Upper lobe of left lung (tissue), 6 donors: ENCODE measurements at regions not wholly inside any gene's neighbourhood (a gene's known extent, or its start where the extent isn't known, plus 50 kb on each side); places are given as distances from the start of the nearest gene placed in this dataset.

Experiments used
- ATAC-seq, 2 donors: fragments of 200-7000 bp; cut with Tn5 transposase; one replicate each; pipeline ENCODE4 v1.9.1; 2022; ENCODE audit warnings: mild to moderate bottlenecking in 2 of 2, moderate library complexity in 2 of 2; ENCODE audit not compliant: low FRiP score in 2 of 2
- DNase-seq, 2 donors: peaks; one replicate each; pipeline ENCODE4 v3.0.0-alpha.2; 2019 to 2020
- H3K27ac ChIP-seq, 4 donors: fragments of 200-600 bp; sonication (generic); one replicate each; pipeline ENCODE4 v1.5.1; 2016 to 2019
- H3K27me3 ChIP-seq, 4 donors: fragments of 200-600 bp; sonication (generic); one replicate each; pipeline ENCODE4 v1.5.1; 2017 to 2019
- H3K36me3 ChIP-seq, 4 donors: fragments of 200-600 bp; sonication (generic); one replicate each; pipeline ENCODE4 v1.5.1; 2016 to 2019
- H3K4me1 ChIP-seq, 4 donors: fragments of 200-600 bp; sonication (generic); one replicate each; pipeline ENCODE4 v1.5.1; 2018 to 2019
- H3K4me3 ChIP-seq, 4 donors: fragments of 200-600 bp; sonication (generic); one replicate each; pipeline ENCODE4 v1.5.1; 2017 to 2019; ENCODE audit warnings: mild to moderate bottlenecking in 2 of 4, moderate library complexity in 1 of 4
- H3K9me3 ChIP-seq, 4 donors: fragments of 200-600 bp; sonication (generic); one replicate each; pipeline ENCODE4 v1.5.1; 2018 to 2019
- EP300 ChIP-seq, 4 donors: sonication (generic); formaldehyde crosslinking; IDR thresholded peaks; one replicate each; pipeline ENCODE4 v1.5.1; 2017; ENCODE audit warnings: antibody characterized with exemption in 4 of 4, control low read depth in 2 of 4
- POLR2A ChIP-seq, 4 donors: fragments of 450-650 bp; IDR thresholded peaks; one replicate each; pipeline ENCODE4 v1.5.1; 2016 to 2017; ENCODE audit warnings: antibody characterized with exemption in 4 of 4, mild to moderate bottlenecking in 2 of 4
- POLR2AphosphoS5 ChIP-seq, 2 donors: sonication (generic); formaldehyde crosslinking; IDR thresholded peaks; one replicate each; pipeline ENCODE4 v1.5.1; 2017; ENCODE audit warnings: antibody characterized with exemption in 2 of 2
- WGBS, 2 donors: methylation state at CpG; one replicate each; pipeline ENCODE4 v1.1.5; 2017 to 2018; 5-methylcytosine and 5-hydroxymethylcytosine counted together
- TF ChIP-seq, protein P1 (sequence below), 6 experiments: fragments of 450-650 bp in 4 of 6; fragments of 200-600 bp in 2 of 6; sonication (generic) in 2 of 6; IDR thresholded peaks; one replicate each; pipeline ENCODE4 v1.5.1; 2016 to 2019; ENCODE audit warnings: antibody characterized with exemption in 6 of 6
- donor health status: DM: no; HTN: no; CAD: no; lungs with moderate emphysema.
- donor health status: DM: no; HTN: yes; CAD: no; lungs with severe emphysema.

- WGBS, 2 donors: 89 to 96% methylated on average over 3 of the region's 3 CpGs
- ATAC-seq: no peak
- H3K9me3 ChIP-seq: no peaks in the 10 kb centered on the region
- no peak for DNase-seq
- no peak overlapping the region for H3K27ac ChIP-seq
- no peak for TF ChIP-seq POLR2A (IDR thresholded peaks at IDR 0.05)
- no peak for TF ChIP-seq POLR2AphosphoS5 (IDR thresholded peaks at IDR 0.05)
- TF ChIP-seq EP300 (IDR thresholded peaks at IDR 0.05): no peak
- TF ChIP-seq, protein P1, sequence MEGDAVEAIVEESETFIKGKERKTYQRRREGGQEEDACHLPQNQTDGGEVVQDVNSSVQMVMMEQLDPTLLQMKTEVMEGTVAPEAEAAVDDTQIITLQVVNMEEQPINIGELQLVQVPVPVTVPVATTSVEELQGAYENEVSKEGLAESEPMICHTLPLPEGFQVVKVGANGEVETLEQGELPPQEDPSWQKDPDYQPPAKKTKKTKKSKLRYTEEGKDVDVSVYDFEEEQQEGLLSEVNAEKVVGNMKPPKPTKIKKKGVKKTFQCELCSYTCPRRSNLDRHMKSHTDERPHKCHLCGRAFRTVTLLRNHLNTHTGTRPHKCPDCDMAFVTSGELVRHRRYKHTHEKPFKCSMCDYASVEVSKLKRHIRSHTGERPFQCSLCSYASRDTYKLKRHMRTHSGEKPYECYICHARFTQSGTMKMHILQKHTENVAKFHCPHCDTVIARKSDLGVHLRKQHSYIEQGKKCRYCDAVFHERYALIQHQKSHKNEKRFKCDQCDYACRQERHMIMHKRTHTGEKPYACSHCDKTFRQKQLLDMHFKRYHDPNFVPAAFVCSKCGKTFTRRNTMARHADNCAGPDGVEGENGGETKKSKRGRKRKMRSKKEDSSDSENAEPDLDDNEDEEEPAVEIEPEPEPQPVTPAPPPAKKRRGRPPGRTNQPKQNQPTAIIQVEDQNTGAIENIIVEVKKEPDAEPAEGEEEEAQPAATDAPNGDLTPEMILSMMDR (IDR thresholded peaks at IDR 0.05): no peak
- H3K4me3 ChIP-seq: no peak overlapping the region
- H3K27me3 ChIP-seq: no peaks in the 10 kb centered on the region
- no peaks in the 10 kb centered on the region for H3K36me3 ChIP-seq
- no peaks in the 10 kb centered on the region for H3K4me1 ChIP-seq
These were observed 91.0 kb downstream of the MCFD2 start for GRCh38 chr2:46824611-46825010.

DNA sequence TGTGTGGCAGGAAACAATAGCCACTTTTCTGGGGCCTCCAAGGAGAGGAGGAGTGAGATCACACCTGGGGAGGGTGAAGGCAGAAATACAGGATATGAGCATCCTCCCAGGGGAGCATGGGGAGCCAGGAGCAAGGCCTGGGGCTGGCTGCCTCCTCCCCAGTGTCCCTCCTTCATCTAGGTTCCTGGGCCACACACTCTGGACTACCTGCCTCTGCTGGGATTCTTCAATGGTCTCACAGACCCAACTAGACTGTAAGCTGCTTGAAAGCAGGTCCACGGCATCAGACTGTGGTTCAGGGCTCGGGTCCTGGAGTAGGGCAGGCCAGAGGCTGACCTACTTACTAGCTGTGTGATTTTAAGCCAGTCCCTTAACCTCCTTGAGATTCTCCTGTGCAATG lies 94.0 kb downstream of the MCFD2 start:
- H3K27me3 ChIP-seq: no peaks in the 10 kb centered on the region
- H3K4me3 ChIP-seq: no peak overlapping the region
- no peaks in the 10 kb centered on the region for H3K9me3 ChIP-seq
- no peak for TF ChIP-seq POLR2A (IDR thresholded peaks at IDR 0.05)
- TF ChIP-seq POLR2AphosphoS5 (IDR thresholded peaks at IDR 0.05): no peak
- ATAC-seq: no peak
- peaks cover 8 to 19% (median 14%) of the 10 kb centered on the region in 4 donors for H3K4me1 ChIP-seq
- no peaks in the 10 kb centered on the region for H3K36me3 ChIP-seq
- no peak for DNase-seq
- WGBS, 2 donors: 86 to 100% methylated on average over 2 of the region's 2 CpGs
- H3K27ac ChIP-seq: no peak overlapping the region

DNA sequence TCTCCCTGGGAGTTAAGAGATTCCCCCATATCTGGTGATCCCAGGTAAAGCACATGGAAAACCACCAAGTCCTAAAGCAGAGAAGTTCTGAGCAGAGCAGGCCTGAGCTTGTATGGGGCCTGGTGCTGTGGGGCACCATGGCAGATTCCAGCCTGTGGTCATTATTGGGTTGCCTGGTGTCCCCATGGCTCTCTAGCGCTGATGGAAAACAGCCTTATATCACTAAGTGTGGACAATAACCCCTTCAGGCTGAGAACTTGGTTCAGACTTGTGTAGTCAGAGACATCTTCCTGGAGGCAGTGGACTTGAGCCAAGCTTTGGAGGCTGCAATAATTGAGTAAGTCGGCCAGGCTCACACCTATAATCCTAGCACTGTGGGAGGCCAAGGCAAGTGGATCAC lies 96.8 kb downstream of the MCFD2 start:
- H3K4me1 ChIP-seq: peaks cover 16 to 36% (median 27%) of the 10 kb centered on the region in 4 donors
- no peaks in the 10 kb centered on the region for H3K27me3 ChIP-seq
- 94 to 97% methylated on average over 2 of the region's 2 CpGs for WGBS, 2 donors
- ATAC-seq (no peak), DNase-seq (no peak)
- TF ChIP-seq POLR2A (IDR thresholded peaks at IDR 0.05) (no peak), EP300 (IDR thresholded peaks at IDR 0.05) (no peak), POLR2AphosphoS5 (IDR thresholded peaks at IDR 0.05) (no peak)
- TF ChIP-seq, protein P1 (IDR thresholded peaks at IDR 0.05): no peak
- no peak overlapping the region for H3K4me3 ChIP-seq
- peak overlapping the region in 3 of 4 donors; percentile 8 to 57 (median 48) for H3K27ac ChIP-seq
- no peaks in the 10 kb centered on the region for H3K9me3 ChIP-seq
- no peaks in the 10 kb centered on the region for H3K36me3 ChIP-seq

GRCh38 chr2:46818141-46818621 lies 97.4 kb downstream of the MCFD2 start:
- ATAC-seq (peak; percentile 74 to 88), DNase-seq (peak in 1 of 2 donors; percentile 50)
- H3K36me3 ChIP-seq: no peaks in the 10 kb centered on the region
- no peak overlapping the region for H3K4me3 ChIP-seq
- H3K27me3 ChIP-seq: no peaks in the 10 kb centered on the region
- peaks cover 22 to 41% (median 31%) of the 10 kb centered on the region in 4 donors for H3K4me1 ChIP-seq
- 37 to 65% methylated on average over 5 to 6 of the region's 6 CpGs for WGBS, 2 donors
- TF ChIP-seq EP300 (IDR thresholded peaks at IDR 0.05): peak in 2 of 4 donors; percentile 69 to 78
- TF ChIP-seq, protein P1 (IDR thresholded peaks at IDR 0.05): no peak
- TF ChIP-seq POLR2AphosphoS5 (IDR thresholded peaks at IDR 0.05): peak; percentile 30 to 72
- no peak for TF ChIP-seq POLR2A (IDR thresholded peaks at IDR 0.05)
- H3K9me3 ChIP-seq: no peaks in the 10 kb centered on the region
- H3K27ac ChIP-seq: peak overlapping the region in 3 of 4 donors; percentile 8 to 57 (median 48)

DNA sequence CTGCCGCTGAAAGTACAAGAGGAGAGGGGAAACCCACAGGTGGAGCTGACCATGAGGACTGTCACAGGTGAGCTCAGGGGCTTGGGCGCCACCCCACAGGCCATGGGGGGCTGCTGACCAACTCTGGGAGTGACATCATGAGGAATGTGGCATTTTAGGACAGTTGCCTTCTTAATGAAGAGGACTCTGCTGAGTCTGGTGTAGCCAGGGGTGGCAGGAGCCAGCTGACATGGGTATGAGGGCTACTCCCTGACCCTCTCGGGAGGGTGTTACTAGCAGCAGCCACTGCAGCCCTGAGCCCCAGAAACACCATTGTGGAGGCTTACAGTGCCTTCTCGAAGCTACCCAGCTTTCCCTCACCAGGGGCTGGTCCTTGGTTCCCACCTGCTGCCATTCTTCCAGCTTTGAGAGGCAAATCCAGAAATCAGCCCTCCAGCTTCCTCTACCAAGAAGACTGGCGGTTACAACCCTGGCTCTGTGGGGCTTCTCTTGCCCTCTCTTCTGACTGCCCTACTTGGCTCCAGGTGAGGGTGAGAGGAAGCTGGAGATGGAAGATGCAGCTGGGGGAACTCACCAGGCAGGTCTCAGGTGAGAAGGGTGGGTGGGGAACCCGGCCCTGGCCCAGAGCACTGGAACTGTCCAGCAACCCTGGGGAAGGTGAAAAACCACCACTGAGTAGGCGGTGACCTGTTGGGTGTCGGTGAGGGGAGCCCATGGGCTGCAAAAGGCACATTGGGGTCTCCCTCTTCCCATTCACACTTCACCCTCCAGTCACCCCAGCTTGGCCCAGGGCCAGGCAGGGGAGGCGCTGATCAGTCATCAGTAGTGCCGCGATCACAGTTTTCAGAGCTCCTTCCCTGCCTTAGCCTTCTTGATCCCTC lies 98.5 kb downstream of the MCFD2 start:
- H3K36me3 ChIP-seq: no peaks in the 10 kb centered on the region
- no peaks in the 10 kb centered on the region for H3K27me3 ChIP-seq
- 91 to 95% methylated on average over 10 to 11 of the region's 11 CpGs for WGBS, 2 donors
- H3K4me3 ChIP-seq: no peak overlapping the region
- DNase-seq: no peak
- peaks cover 30 to 43% (median 36%) of the 10 kb centered on the region in 4 donors for H3K4me1 ChIP-seq
- H3K27ac ChIP-seq: peak overlapping the region in 2 of 4 donors; percentile 48 to 54
- H3K9me3 ChIP-seq: no peaks in the 10 kb centered on the region
- TF ChIP-seq POLR2A (IDR thresholded peaks at IDR 0.05) (no peak), EP300 (IDR thresholded peaks at IDR 0.05) (no peak), POLR2AphosphoS5 (IDR thresholded peaks at IDR 0.05) (no peak)
- TF ChIP-seq, protein P1 (IDR thresholded peaks at IDR 0.05): no peak
- no peak for ATAC-seq
